ENCODE measurements at regions not wholly inside any gene's neighbourhood (a gene's known extent, or its start where the extent isn't known, plus 50 kb on each side); places are given as distances from the start of the nearest gene placed in this dataset.
A peak's percentile ranks its signal among the peaks of the same experiment; 100 is the strongest.

DNA sequence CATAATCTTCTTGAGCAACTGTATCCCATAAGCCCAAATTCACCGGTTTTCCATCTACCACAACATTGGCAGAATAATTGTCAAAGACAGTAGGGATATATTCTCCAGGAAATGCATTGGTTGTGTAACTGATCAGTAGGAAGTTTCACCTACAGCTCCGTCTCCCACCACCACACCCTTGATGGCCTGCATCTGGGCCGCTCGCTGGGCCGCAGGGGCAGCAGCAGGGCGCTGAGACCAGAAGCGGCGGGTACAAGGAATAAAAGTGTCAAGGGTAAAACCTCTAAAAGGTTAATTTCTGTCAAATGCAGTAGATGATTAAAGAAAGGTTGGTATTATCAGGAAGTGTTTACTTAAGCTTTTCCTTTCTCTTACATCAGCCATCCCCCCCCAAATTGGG lies 167.6 kb upstream of the DKK2 start:
- Histone ChIP-seq H3K27ac (ENCODE audit: low read depth in 2 of 2, low read length in 2 of 2) (no peak overlapping the region), H3K27me3 (ENCODE audit: control insufficient read depth, insufficient read depth, low read length) (no peaks in the 10 kb centered on the region), H3K9me3 (ENCODE audit: control insufficient read depth in 2 of 3, insufficient read depth in 1 of 3, low read length in 3 of 3) (no peaks in the 10 kb centered on the region), H3K4me3 (ENCODE audit: low read length in 3 of 3) (no peak overlapping the region), H3K36me3 (ENCODE audit: control insufficient read depth in 2 of 3, insufficient read depth in 3 of 3, low read length in 3 of 3) (no peaks in the 10 kb centered on the region), H3K9ac (ENCODE audit: low read length in 3 of 3) (no peak overlapping the region), H3K4me1 (ENCODE audit: control insufficient read depth in 2 of 3, insufficient read depth in 2 of 3, low read depth in 1 of 3, low read length in 3 of 3) (no peaks in the 10 kb centered on the region)
- FAIRE-seq (no peak), DNase-seq (peak in 1 of 5 donors; percentile 51)
- no peak for TF ChIP-seq CTCF (IDR thresholded peaks at IDR 0.05; ENCODE audit: borderline replicate concordance, extremely low read depth, insufficient read depth)
- intact Hi-C loops (cut with DNase I) = no loop called here

DNA sequence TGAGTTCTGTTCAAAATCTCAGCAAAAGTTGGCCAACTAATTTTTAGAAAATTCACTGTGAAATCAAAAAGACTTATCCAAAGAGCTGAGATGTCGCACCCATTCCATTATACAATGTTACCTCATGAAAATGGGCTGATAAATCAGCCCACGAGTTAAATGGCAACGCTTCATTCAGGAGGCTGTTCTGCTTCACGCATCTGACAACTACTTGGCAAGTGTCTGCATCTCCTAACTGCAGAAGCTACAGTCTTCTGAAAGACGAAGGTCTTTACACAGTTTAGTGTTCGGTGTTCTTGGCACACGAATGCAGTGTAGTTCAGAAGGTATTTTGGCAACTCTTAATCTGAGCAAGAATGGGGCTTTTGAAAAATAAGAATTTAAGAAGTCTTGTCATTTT lies 166.6 kb upstream of the DKK2 start:
- Histone ChIP-seq H3K27me3 (ENCODE audit: control insufficient read depth, insufficient read depth, low read length) (no peaks in the 10 kb centered on the region), H3K36me3 (ENCODE audit: control insufficient read depth in 2 of 3, insufficient read depth in 3 of 3, low read length in 3 of 3) (no peaks in the 10 kb centered on the region), H3K9ac (ENCODE audit: low read length in 3 of 3) (no peak overlapping the region), H3K9me3 (ENCODE audit: control insufficient read depth in 2 of 3, insufficient read depth in 1 of 3, low read length in 3 of 3) (no peaks in the 10 kb centered on the region), H3K4me3 (ENCODE audit: low read length in 3 of 3) (no peak overlapping the region), H3K27ac (ENCODE audit: low read depth in 2 of 2, low read length in 2 of 2) (no peak overlapping the region), H3K4me1 (ENCODE audit: control insufficient read depth in 2 of 3, insufficient read depth in 2 of 3, low read depth in 1 of 3, low read length in 3 of 3) (no peaks in the 10 kb centered on the region)
- no peak for DNase-seq
- intact Hi-C loops (cut with DNase I) = no loop called here
- no peak for TF ChIP-seq CTCF (IDR thresholded peaks at IDR 0.05; ENCODE audit: borderline replicate concordance, extremely low read depth, insufficient read depth)
- no peak for FAIRE-seq

DNA sequence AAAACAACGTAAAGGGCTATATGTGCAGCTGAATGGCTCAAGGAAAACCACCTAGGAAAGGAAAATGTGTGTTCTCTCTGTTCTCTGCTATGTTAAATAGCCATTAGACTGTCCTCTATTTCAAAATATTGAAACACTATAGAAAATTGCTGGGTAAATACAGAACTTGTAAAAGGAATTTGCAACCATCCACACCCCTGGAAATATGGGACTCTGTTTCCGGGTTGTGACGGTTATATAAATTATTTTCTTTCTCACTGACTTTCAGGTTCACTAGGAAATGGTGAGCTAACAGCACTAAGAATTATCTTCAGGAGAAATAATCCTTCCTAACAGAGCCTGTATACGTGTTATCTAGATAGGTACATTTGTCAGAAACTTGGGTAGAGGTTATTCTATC lies 161.0 kb upstream of the DKK2 start:
- H3K27me3 ChIP-seq (ENCODE audit: control insufficient read depth, insufficient read depth, low read length) = no peaks in the 10 kb centered on the region
- H3K9me3 ChIP-seq (ENCODE audit: control insufficient read depth in 2 of 3, insufficient read depth in 1 of 3, low read length in 3 of 3) = no peaks in the 10 kb centered on the region
- H3K9ac ChIP-seq (ENCODE audit: low read length in 3 of 3) = no peak overlapping the region
- no peak overlapping the region for H3K4me3 ChIP-seq (ENCODE audit: low read length in 3 of 3)
- intact Hi-C loops (cut with DNase I) = no loop called here
- FAIRE-seq = no peak
- no peak for TF ChIP-seq CTCF (IDR thresholded peaks at IDR 0.05; ENCODE audit: borderline replicate concordance, extremely low read depth, insufficient read depth)
- no peak overlapping the region for H3K27ac ChIP-seq (ENCODE audit: low read depth in 2 of 2, low read length in 2 of 2)
- H3K4me1 ChIP-seq (ENCODE audit: control insufficient read depth in 2 of 3, insufficient read depth in 2 of 3, low read depth in 1 of 3, low read length in 3 of 3) = no peaks in the 10 kb centered on the region
- no peak for DNase-seq
- H3K36me3 ChIP-seq (ENCODE audit: control insufficient read depth in 2 of 3, insufficient read depth in 3 of 3, low read length in 3 of 3) = no peaks in the 10 kb centered on the region

DNA sequence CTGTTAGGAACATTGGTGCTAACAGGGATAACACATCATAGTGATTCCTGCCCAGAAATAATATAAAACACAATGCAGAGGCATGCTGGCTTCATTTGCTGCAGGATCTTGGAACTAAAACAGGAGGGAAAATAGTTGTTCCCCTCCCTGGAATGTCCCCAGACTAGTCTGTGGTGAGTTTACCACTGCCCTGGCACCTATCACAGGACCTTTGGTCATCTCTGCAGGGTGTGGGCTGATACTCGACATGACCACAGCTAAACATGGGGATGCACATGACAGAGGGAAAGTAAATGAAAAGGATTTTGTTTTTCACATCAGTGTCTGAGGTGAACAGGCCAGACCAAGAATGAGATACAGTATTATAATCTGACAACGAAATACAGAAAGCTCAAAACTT lies 160.2 kb upstream of the DKK2 start:
- Histone ChIP-seq H3K4me1 (ENCODE audit: control insufficient read depth in 2 of 3, insufficient read depth in 2 of 3, low read depth in 1 of 3, low read length in 3 of 3) (no peaks in the 10 kb centered on the region), H3K4me3 (ENCODE audit: low read length in 3 of 3) (no peak overlapping the region), H3K27ac (ENCODE audit: low read depth in 2 of 2, low read length in 2 of 2) (no peak overlapping the region), H3K9ac (ENCODE audit: low read length in 3 of 3) (no peak overlapping the region), H3K9me3 (ENCODE audit: control insufficient read depth in 2 of 3, insufficient read depth in 1 of 3, low read length in 3 of 3) (no peaks in the 10 kb centered on the region), H3K27me3 (ENCODE audit: control insufficient read depth, insufficient read depth, low read length) (no peaks in the 10 kb centered on the region), H3K36me3 (ENCODE audit: control insufficient read depth in 2 of 3, insufficient read depth in 3 of 3, low read length in 3 of 3) (no peaks in the 10 kb centered on the region)
- intact Hi-C loops (cut with DNase I) = no loop called here
- FAIRE-seq (no peak), DNase-seq (no peak)
- TF ChIP-seq CTCF (IDR thresholded peaks at IDR 0.05; ENCODE audit: borderline replicate concordance, extremely low read depth, insufficient read depth) = no peak

All from kidney (tissue), 13 donors.